GM23338 (cell line): ENCODE measurements at regions not wholly inside any gene's neighbourhood (a gene's known extent, or its start where the extent isn't known, plus 50 kb on each side); places are given as distances from the start of the nearest gene placed in this dataset.

ENCODE experiments used
- ATAC-seq: fragments of 200-7000 bp; cut with Tn5 transposase; 3 replicates; pipeline ENCODE4 v1.9.1; 2020
- DNase-seq: peaks from one replicate; pipeline ENCODE4 v3.0.0-alpha.2; 2015; ENCODE audit warnings: low spot score
- H2AFZ ChIP-seq: fragments of 200-600 bp; sonication (generic); 2 replicates; pipeline ENCODE4 v1.8.0; 2016; ENCODE audit warnings: antibody characterized with exemption, mild to moderate bottlenecking, moderate library complexity
- H3F3A ChIP-seq: fragments of 200-600 bp; sonication (generic); replicated peaks from 2 replicates; pipeline ENCODE4 v1.8.0; 2017; ENCODE audit warnings: antibody characterized with exemption, mixed run types, low read depth
- H3K27ac ChIP-seq: fragments of 200-600 bp; sonication (generic); 2 replicates; pipeline ENCODE4 v1.6.1; 2016; ENCODE audit warnings: low read depth
- H3K27me3 ChIP-seq: fragments of 200-600 bp; sonication (generic); 2 replicates; pipeline ENCODE4 v1.8.0; 2016; ENCODE audit warnings: mild to moderate bottlenecking, mixed run types, moderate library complexity; ENCODE audit not compliant: insufficient read depth
- H3K36me3 ChIP-seq: fragments of 200-600 bp; sonication (generic); 2 replicates; pipeline ENCODE4 v1.8.0; 2016; ENCODE audit warnings: mild to moderate bottlenecking; ENCODE audit not compliant: insufficient read depth
- H3K4me1 ChIP-seq: fragments of 200-600 bp; sonication (generic); 2 replicates; pipeline ENCODE4 v1.8.0; 2016; ENCODE audit warnings: mild to moderate bottlenecking, moderate library complexity; ENCODE audit not compliant: insufficient read depth
- H3K4me2 ChIP-seq: fragments of 200-600 bp; sonication (generic); 2 replicates; pipeline ENCODE4 v1.7.1; 2017; ENCODE audit warnings: mixed run types
- H3K4me3 ChIP-seq: fragments of 200-600 bp; sonication (generic); 2 replicates; pipeline ENCODE4 v1.6.1; 2016; ENCODE audit warnings: mixed run types
- H3K79me2 ChIP-seq: fragments of 200-600 bp; sonication (generic); replicated peaks from 2 replicates; pipeline ENCODE4 v1.8.0; 2017; ENCODE audit warnings: mild to moderate bottlenecking; ENCODE audit not compliant: insufficient read depth
- H3K9me2 ChIP-seq: fragments of 200-600 bp; sonication (generic); 2 replicates; pipeline ENCODE4 v1.8.0; 2017; ENCODE audit not compliant: insufficient read depth
- H4K20me1 ChIP-seq: fragments of 200-600 bp; sonication (generic); replicated peaks from 2 replicates; pipeline ENCODE4 v1.8.0; 2017; ENCODE audit warnings: mild to moderate bottlenecking; ENCODE audit not compliant: insufficient read depth
- H3K27ac Mint-ChIP-seq: 2 replicates; pipeline ENCODE4 v1.8.0; 2020; ENCODE audit warnings: inconsistent platforms, mild to moderate bottlenecking, moderate library complexity, mixed read lengths
- H3K27me3 Mint-ChIP-seq: 3 replicates; pipeline ENCODE4 v1.8.0; 2022; ENCODE audit warnings: low read depth, mild to moderate bottlenecking, moderate library complexity, mixed read lengths, inconsistent platforms; ENCODE audit not compliant: insufficient read depth, poor library complexity
- H3K36me3 Mint-ChIP-seq: 3 replicates; pipeline ENCODE4 v1.8.0; 2021; ENCODE audit warnings: low read depth, mild to moderate bottlenecking, inconsistent platforms, moderate library complexity, mixed read lengths
- H3K4me1 Mint-ChIP-seq: 3 replicates; pipeline ENCODE4 v1.8.0; 2020; ENCODE audit warnings: mild to moderate bottlenecking, inconsistent platforms, mixed read lengths
- H3K4me3 Mint-ChIP-seq: 3 replicates; pipeline ENCODE4 v1.8.0; 2021; ENCODE audit warnings: moderate library complexity, mild to moderate bottlenecking, inconsistent platforms, mixed read lengths
- H3K9me3 Mint-ChIP-seq: 3 replicates; pipeline ENCODE4 v1.8.0; 2020; ENCODE audit warnings: moderate library complexity, mild to moderate bottlenecking, inconsistent platforms, mixed read lengths
- CREB1 ChIP-seq: fragments of 250-450 bp; sonication (Bioruptor Pico); IDR thresholded peaks from 2 replicates; pipeline ENCODE4 v1.5.0; 2020; ENCODE audit warnings: low read depth, mild to moderate bottlenecking, moderate library complexity
- CTCF ChIP-seq, 2 experiments: fragments of 200-600 bp in 1 of 2; sonication (generic) in 1 of 2; conservative IDR thresholded peaks; 2 replicates each; pipeline versions ENCODE4 v1.5.1 to v1.6.1; 2016 to 2017; ENCODE audit warnings: antibody characterized with exemption in 2 of 2, low read depth in 2 of 2, mild to moderate bottlenecking in 2 of 2, moderate library complexity in 1 of 2
- ETS1 ChIP-seq: IDR thresholded peaks from 2 replicates; pipeline ENCODE4 v1.6.1; 2016; ENCODE audit warnings: antibody characterized with exemption
- EZH2phosphoT487 ChIP-seq: fragments of 200-600 bp; sonication (generic); IDR thresholded peaks from one replicate; pipeline ENCODE4 v1.8.1; 2018; ENCODE audit warnings: antibody characterized with exemption; ENCODE audit not compliant: unreplicated experiment
- JUNB ChIP-seq: IDR thresholded peaks from one replicate; pipeline ENCODE4 v1.6.1; 2016; ENCODE audit warnings: antibody characterized with exemption; ENCODE audit not compliant: unreplicated experiment
- NANOG ChIP-seq: IDR thresholded peaks from 2 replicates; pipeline ENCODE4 v1.6.1; 2016; ENCODE audit warnings: antibody characterized with exemption, borderline replicate concordance
- POLR2AphosphoS5 ChIP-seq: IDR thresholded peaks from 2 replicates; pipeline ENCODE4 v1.6.1; 2016; ENCODE audit warnings: antibody characterized with exemption, low read depth
- REST ChIP-seq: IDR thresholded peaks from one replicate; pipeline ENCODE4 v1.6.1; 2018; ENCODE audit warnings: antibody characterized with exemption; ENCODE audit not compliant: unreplicated experiment
- ZNF114 ChIP-seq: fragments of 250-450 bp; sonication (Bioruptor Pico); IDR thresholded peaks from 2 replicates; pipeline ENCODE4 v1.5.0; 2020; ENCODE audit warnings: mild to moderate bottlenecking, moderate library complexity
- ZNF331 ChIP-seq: fragments of 250-450 bp; sonication (Bioruptor Pico); IDR thresholded peaks from 2 replicates; pipeline ENCODE4 v1.5.0; 2020; ENCODE audit warnings: low read depth, mild to moderate bottlenecking, moderate library complexity
- ZNF462 ChIP-seq: fragments of 250-450 bp; sonication (Bioruptor Pico); IDR thresholded peaks from 2 replicates; pipeline ENCODE4 v1.5.0; 2020; ENCODE audit warnings: mild to moderate bottlenecking, moderate library complexity

GRCh38 chr1:115194506-115194905 is 105.2 kb upstream of the TSPAN2 start:
- Histone ChIP-seq H2AFZ (peak overlapping the region; percentile 24; the same call in 1 of the 2 replicates), H3K4me3 (no peak overlapping the region), H3K36me3 (no peaks in the 10 kb centered on the region), H3K9me2 (no peaks in the 10 kb centered on the region), H3K27me3 (no peaks in the 10 kb centered on the region), H3F3A (no peaks in the 10 kb centered on the region), H3K27ac (no peak overlapping the region), H3K4me1 (no peaks in the 10 kb centered on the region), H3K79me2 (no peaks in the 10 kb centered on the region), H4K20me1 (no peaks in the 10 kb centered on the region), H3K4me2 (no peak overlapping the region)
- Mint-ChIP-seq H3K4me3 (no peak overlapping the region), H3K9me3 (no peaks in the 10 kb centered on the region; the same call in 2 of the 3 replicates), H3K36me3 (no peaks in the 10 kb centered on the region), H3K27me3 (peaks cover 2% of the 10 kb centered on the region), H3K27ac (no peak overlapping the region), H3K4me1 (no peaks in the 10 kb centered on the region)
- TF ChIP-seq REST (no peak), CREB1 (CRISPR knock-in tag) (no peak), CTCF (conservative IDR thresholded peaks at IDR 0.05; ENCODE audit: low read depth in 2 of 2) (no peak), ZNF462 (CRISPR knock-in tag) (no peak), NANOG (no peak), JUNB (no peak), POLR2AphosphoS5 (no peak), ZNF331 (CRISPR knock-in tag) (no peak), ETS1 (no peak), ZNF114 (CRISPR knock-in tag) (no peak), EZH2phosphoT487 (no peak)
- DNase-seq, result no peak
- ATAC-seq, result no peak
